Fibroblast of skin of right biceps (primary cell): ENCODE measurements at regions not wholly inside any gene's neighbourhood (a gene's known extent, or its start where the extent isn't known, plus 50 kb on each side); places are given as distances from the start of the nearest gene placed in this dataset.
"Not testable (repeated sequence)": the region's sequence is repeated elsewhere in the genome, so short reads cannot be mapped to it uniquely, and the experiment has no call there.

Experiments
- DNase-seq: peaks from one replicate; pipeline ENCODE4 v3.0.0-alpha.2; 2013

- DNase-seq, result no peak
Observed at GRCh38 chr3:103813955-103814354, 1379.1 kb downstream of the ZPLD1 start.

- no peak for DNase-seq
Observed at GRCh38 chr3:103818398-103818797, 1383.6 kb downstream of the ZPLD1 start.

GRCh38 chr3:103818800-103819199, 1384.0 kb downstream of the ZPLD1 start:
- DNase-seq, result no peak

GRCh38 chr3:103825586-103825985, 1390.8 kb downstream of the ZPLD1 start:
- no peak for DNase-seq

- DNase-seq, result no peak
Observed at GRCh38 chr3:103829723-103830326, 1395.0 kb downstream of the ZPLD1 start.

- DNase-seq, result no peak
Observed at GRCh38 chr3:103847081-103848062, 1412.6 kb downstream of the ZPLD1 start.

GRCh38 chr3:103851793-103852192, 1417.0 kb downstream of the ZPLD1 start:
- no peak for DNase-seq

GRCh38 chr3:103862415-103862814, 1427.6 kb downstream of the ZPLD1 start:
- DNase-seq, result no peak

GRCh38 chr3:103863381-103863780, 1428.6 kb downstream of the ZPLD1 start:
- no peak for DNase-seq

GRCh38 chr3:103866113-103866512, 1431.3 kb downstream of the ZPLD1 start:
- DNase-seq, result no peak

GRCh38 chr3:103873021-103873420, 1438.2 kb downstream of the ZPLD1 start:
- peak; percentile 2 for DNase-seq

GRCh38 chr3:103873897-103874545, 1439.2 kb downstream of the ZPLD1 start:
- DNase-seq, result no peak

- not testable (repeated sequence) for DNase-seq
Observed at GRCh38 chr3:103881809-103882208, 1447.0 kb downstream of the ZPLD1 start.

GRCh38 chr3:103889675-103890074, 1454.9 kb downstream of the ZPLD1 start:
- DNase-seq, result no peak

- DNase-seq, result no peak
Observed at GRCh38 chr3:103894162-103894822, 1459.5 kb downstream of the ZPLD1 start.

GRCh38 chr3:103899328-103899727, 1464.5 kb downstream of the ZPLD1 start:
- no peak for DNase-seq

GRCh38 chr3:103904991-103905390, 1461.7 kb upstream of the ALCAM start:
- DNase-seq, result no peak

GRCh38 chr3:103906304-103906703, 1460.4 kb upstream of the ALCAM start:
- DNase-seq, result no peak

GRCh38 chr3:103906808-103907207, 1459.9 kb upstream of the ALCAM start:
- no peak for DNase-seq

GRCh38 chr3:103907567-103907966, 1459.1 kb upstream of the ALCAM start:
- no peak for DNase-seq

GRCh38 chr3:103909395-103909794, 1457.3 kb upstream of the ALCAM start:
- no peak for DNase-seq

GRCh38 chr3:103918336-103918735, 1448.4 kb upstream of the ALCAM start:
- no peak for DNase-seq

GRCh38 chr3:103919327-103919726, 1447.4 kb upstream of the ALCAM start:
- DNase-seq, result no peak
